Neural cell (in vitro differentiated cells): ENCODE measurements at regions not wholly inside any gene's neighbourhood (a gene's known extent, or its start where the extent isn't known, plus 50 kb on each side); places are given as distances from the start of the nearest gene placed in this dataset.

Experiments
- H2AFZ ChIP-seq: fragments of 200-600, 300-800 bp; sonication (generic), shearing (Covaris generic); 2 replicates; pipeline ENCODE4 v1.6.0; 2014; ENCODE audit warnings: low read depth, mild to moderate bottlenecking, antibody characterized with exemption, low read length, moderate library complexity
- H3F3A ChIP-seq: fragments of 200-600 bp; shearing (Covaris generic); 2 replicates; pipeline ENCODE4 v1.6.1; 2016; ENCODE audit warnings: mild to moderate bottlenecking, moderate library complexity, mixed read lengths, antibody characterized with exemption, low read length; ENCODE audit not compliant: insufficient read depth, poor library complexity, severe bottlenecking
- H3K27ac ChIP-seq: fragments of 200-600, 300-800 bp; sonication (generic), shearing (Covaris generic); 2 replicates; pipeline ENCODE4 v1.5.1; 2014; ENCODE audit warnings: mild to moderate bottlenecking, low read length, moderate library complexity
- H3K27me3 ChIP-seq: fragments of 300-800, 200-600 bp; sonication (generic), shearing (Covaris generic); 2 replicates; pipeline ENCODE4 v1.6.0; 2014; ENCODE audit warnings: mild to moderate bottlenecking, low read depth, low read length, moderate library complexity; ENCODE audit not compliant: insufficient read depth
- H3K36me3 ChIP-seq: fragments of 300-800, 200-600 bp; sonication (generic), shearing (Covaris generic); 2 replicates; pipeline ENCODE4 v1.5.1; 2014; ENCODE audit warnings: mild to moderate bottlenecking, antibody characterized with exemption, low read length, moderate library complexity; ENCODE audit not compliant: insufficient read depth
- H3K4me2 ChIP-seq: fragments of 300-800, 200-600 bp; sonication (generic), shearing (Covaris generic); 2 replicates; pipeline ENCODE4 v1.6.0; 2014; ENCODE audit warnings: mild to moderate bottlenecking, low read length
- H3K4me3 ChIP-seq: fragments of 300-800, 200-600 bp; sonication (generic), shearing (Covaris generic); 2 replicates; pipeline ENCODE4 v1.5.1; 2014; ENCODE audit warnings: mild to moderate bottlenecking, low read length, moderate library complexity
- H3K79me2 ChIP-seq: fragments of 200-600 bp; shearing (Covaris generic); replicated peaks from 2 replicates; pipeline ENCODE4 v1.6.0; 2014; ENCODE audit warnings: mild to moderate bottlenecking, low read length, moderate library complexity; ENCODE audit not compliant: insufficient read depth
- H3K9ac ChIP-seq: fragments of 300-800, 200-600 bp; sonication (generic), shearing (Covaris generic); 2 replicates; pipeline ENCODE4 v1.6.1; 2016; ENCODE audit warnings: mild to moderate bottlenecking, low read length, mixed read lengths
- H3K9me2 ChIP-seq: fragments of 200-600 bp; shearing (Covaris generic); 2 replicates; pipeline ENCODE4 v1.6.1; 2016; ENCODE audit warnings: mild to moderate bottlenecking, low read length, mixed read lengths; ENCODE audit not compliant: insufficient read depth
- H3K9me3 ChIP-seq: fragments of 200-600, 300-800 bp; sonication (generic), shearing (Covaris generic); 2 replicates; pipeline ENCODE4 v1.6.1; 2016; ENCODE audit warnings: mild to moderate bottlenecking, mixed run types, low read length, moderate library complexity, mixed read lengths
- H4K20me1 ChIP-seq: fragments of 200-600 bp; shearing (Covaris generic); 2 replicates; pipeline ENCODE4 v1.6.1; 2016; ENCODE audit warnings: mild to moderate bottlenecking, mixed run types; ENCODE audit not compliant: insufficient read depth
- CTCF ChIP-seq: fragments of 450-650 bp; IDR thresholded peaks from 2 replicates; pipeline ENCODE4 v1.5.1; 2014; ENCODE audit warnings: antibody characterized with exemption, mild to moderate bottlenecking, moderate library complexity; ENCODE audit not compliant: poor library complexity, severe bottlenecking
- EP300 ChIP-seq: fragments of 450-650 bp; conservative IDR thresholded peaks from 2 replicates; pipeline ENCODE4 v1.6.1; 2014; ENCODE audit warnings: antibody characterized with exemption, mild to moderate bottlenecking, moderate library complexity; ENCODE audit not compliant: poor library complexity, severe bottlenecking
- EZH2 ChIP-seq: fragments of 200-600, 300-800 bp; shearing (Covaris generic), sonication (generic); IDR thresholded peaks from 2 replicates; pipeline ENCODE4 v1.6.1; 2014; ENCODE audit warnings: antibody characterized with exemption, low read length, borderline replicate concordance, mild to moderate bottlenecking; ENCODE audit not compliant: insufficient read depth, poor library complexity, severe bottlenecking
- MXI1 ChIP-seq: fragments of 450-650 bp; conservative IDR thresholded peaks from 2 replicates; pipeline ENCODE4 v1.6.1; 2014; ENCODE audit warnings: antibody characterized with exemption, mild to moderate bottlenecking; ENCODE audit not compliant: poor library complexity, severe bottlenecking
- POLR2AphosphoS5 ChIP-seq: IDR thresholded peaks from 2 replicates; pipeline ENCODE4 v1.6.1; 2012
- RAD21 ChIP-seq: fragments of 450-650 bp; conservative IDR thresholded peaks from 2 replicates; pipeline ENCODE4 v1.6.1; 2014; ENCODE audit warnings: antibody characterized with exemption, mild to moderate bottlenecking, moderate library complexity
- SMC3 ChIP-seq: fragments of 450-650 bp; conservative IDR thresholded peaks from 2 replicates; pipeline ENCODE4 v1.6.1; 2014; ENCODE audit warnings: antibody characterized with exemption, mild to moderate bottlenecking, moderate library complexity; ENCODE audit not compliant: poor library complexity
- TAF1 ChIP-seq: IDR thresholded peaks from 2 replicates; pipeline ENCODE4 v1.6.1; 2012; ENCODE audit warnings: low read depth
- TF ChIP-seq, protein P1 (sequence below): IDR thresholded peaks from 2 replicates; pipeline ENCODE4 v1.6.1; 2012; ENCODE audit warnings: borderline replicate concordance

DNA sequence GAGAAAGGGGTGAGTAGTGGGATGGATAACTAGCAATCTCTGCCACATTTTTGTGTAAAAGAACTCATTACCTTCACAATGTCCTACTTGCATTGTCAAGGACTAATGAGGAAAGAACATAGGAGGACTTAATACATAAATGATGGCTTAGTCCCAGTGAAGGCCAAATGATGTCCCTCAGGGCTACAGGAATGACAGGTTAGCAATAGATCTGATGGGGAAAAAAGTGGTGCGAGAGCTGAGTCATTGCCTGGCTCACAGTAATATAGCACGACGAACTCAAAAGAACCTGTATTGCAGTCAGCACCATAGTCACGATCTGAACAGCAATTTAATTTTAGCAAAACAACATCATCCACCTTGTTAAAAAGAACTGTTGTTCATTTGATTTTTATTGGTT is 70.9 kb upstream of the ARHGAP36 start:
- no peak overlapping the region for H2AFZ ChIP-seq
- H3K9ac ChIP-seq = no peak overlapping the region
- no peaks in the 10 kb centered on the region for H4K20me1 ChIP-seq
- no peaks in the 10 kb centered on the region for H3K9me3 ChIP-seq
- no peaks in the 10 kb centered on the region for H3K9me2 ChIP-seq
- H3K36me3 ChIP-seq = no peaks in the 10 kb centered on the region
- no peaks in the 10 kb centered on the region for H3K79me2 ChIP-seq
- no peaks in the 10 kb centered on the region for H3K27me3 ChIP-seq
- no peak overlapping the region for H3K4me3 ChIP-seq
- TF ChIP-seq, protein P1, sequence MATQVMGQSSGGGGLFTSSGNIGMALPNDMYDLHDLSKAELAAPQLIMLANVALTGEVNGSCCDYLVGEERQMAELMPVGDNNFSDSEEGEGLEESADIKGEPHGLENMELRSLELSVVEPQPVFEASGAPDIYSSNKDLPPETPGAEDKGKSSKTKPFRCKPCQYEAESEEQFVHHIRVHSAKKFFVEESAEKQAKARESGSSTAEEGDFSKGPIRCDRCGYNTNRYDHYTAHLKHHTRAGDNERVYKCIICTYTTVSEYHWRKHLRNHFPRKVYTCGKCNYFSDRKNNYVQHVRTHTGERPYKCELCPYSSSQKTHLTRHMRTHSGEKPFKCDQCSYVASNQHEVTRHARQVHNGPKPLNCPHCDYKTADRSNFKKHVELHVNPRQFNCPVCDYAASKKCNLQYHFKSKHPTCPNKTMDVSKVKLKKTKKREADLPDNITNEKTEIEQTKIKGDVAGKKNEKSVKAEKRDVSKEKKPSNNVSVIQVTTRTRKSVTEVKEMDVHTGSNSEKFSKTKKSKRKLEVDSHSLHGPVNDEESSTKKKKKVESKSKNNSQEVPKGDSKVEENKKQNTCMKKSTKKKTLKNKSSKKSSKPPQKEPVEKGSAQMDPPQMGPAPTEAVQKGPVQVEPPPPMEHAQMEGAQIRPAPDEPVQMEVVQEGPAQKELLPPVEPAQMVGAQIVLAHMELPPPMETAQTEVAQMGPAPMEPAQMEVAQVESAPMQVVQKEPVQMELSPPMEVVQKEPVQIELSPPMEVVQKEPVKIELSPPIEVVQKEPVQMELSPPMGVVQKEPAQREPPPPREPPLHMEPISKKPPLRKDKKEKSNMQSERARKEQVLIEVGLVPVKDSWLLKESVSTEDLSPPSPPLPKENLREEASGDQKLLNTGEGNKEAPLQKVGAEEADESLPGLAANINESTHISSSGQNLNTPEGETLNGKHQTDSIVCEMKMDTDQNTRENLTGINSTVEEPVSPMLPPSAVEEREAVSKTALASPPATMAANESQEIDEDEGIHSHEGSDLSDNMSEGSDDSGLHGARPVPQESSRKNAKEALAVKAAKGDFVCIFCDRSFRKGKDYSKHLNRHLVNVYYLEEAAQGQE = no peak
- no peak for TF ChIP-seq EP300
- TF ChIP-seq MXI1 = no peak
- no peak for TF ChIP-seq CTCF
- TF ChIP-seq EZH2 = no peak
- no peak for TF ChIP-seq TAF1
- no peak for TF ChIP-seq POLR2AphosphoS5
- TF ChIP-seq SMC3 = no peak
- no peak for TF ChIP-seq RAD21
- H3K27ac ChIP-seq = no peak overlapping the region
- no peak overlapping the region for H3K4me2 ChIP-seq
- H3F3A ChIP-seq = no peaks in the 10 kb centered on the region

GRCh38 chrX:130990723-130991122 is 67.4 kb upstream of the ARHGAP36 start:
- Histone ChIP-seq H2AFZ (no peak overlapping the region), H3F3A (no peaks in the 10 kb centered on the region), H3K4me3 (no peak overlapping the region), H3K9me3 (no peaks in the 10 kb centered on the region), H3K27me3 (no peaks in the 10 kb centered on the region), H3K4me2 (no peak overlapping the region), H3K27ac (no peak overlapping the region), H3K9me2 (no peaks in the 10 kb centered on the region), H4K20me1 (no peaks in the 10 kb centered on the region), H3K79me2 (no peaks in the 10 kb centered on the region), H3K9ac (no peak overlapping the region), H3K36me3 (no peaks in the 10 kb centered on the region)
- TF ChIP-seq EP300 (no peak), POLR2AphosphoS5 (no peak), RAD21 (no peak), SMC3 (no peak)

DNA sequence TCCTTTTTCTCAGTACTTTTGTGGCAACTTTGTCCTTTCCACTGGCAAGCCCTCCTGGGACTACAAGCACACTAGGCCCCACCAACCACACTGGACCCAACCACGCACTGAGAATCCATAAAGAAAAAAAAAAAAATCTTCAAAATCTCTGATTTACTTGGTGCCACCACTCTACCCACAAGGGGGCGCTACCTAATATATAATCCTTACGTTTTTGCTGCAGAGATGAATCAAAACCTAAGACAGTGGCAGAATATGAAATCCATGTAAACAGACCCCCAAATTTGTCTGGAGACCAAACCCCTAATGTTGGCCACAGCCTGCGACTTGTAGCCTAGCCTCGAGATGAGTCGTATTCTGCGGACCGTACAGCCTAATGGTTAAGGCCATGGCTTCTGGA is 63.5 kb upstream of the ARHGAP36 start:
- no peaks in the 10 kb centered on the region for H3K27me3 ChIP-seq

More for the DNA sequence above, 63.5 kb upstream of the ARHGAP36 start:
- H3K79me2 ChIP-seq = no peaks in the 10 kb centered on the region
- H3K9ac ChIP-seq = no peak overlapping the region
- no peaks in the 10 kb centered on the region for H3K9me2 ChIP-seq
- no peak overlapping the region for H2AFZ ChIP-seq
- H3F3A ChIP-seq = no peaks in the 10 kb centered on the region
- no peak overlapping the region for H3K4me2 ChIP-seq
- TF ChIP-seq SMC3 = peak; percentile 73
- TF ChIP-seq CTCF = peak; percentile 62
- no peak for TF ChIP-seq TAF1
- TF ChIP-seq, protein P1 = no peak
- no peak for TF ChIP-seq EP300
- peak; percentile 67 for TF ChIP-seq RAD21
- H3K27ac ChIP-seq = no peak overlapping the region
- H3K9me3 ChIP-seq = no peaks in the 10 kb centered on the region
- no peaks in the 10 kb centered on the region for H3K36me3 ChIP-seq
- H3K4me3 ChIP-seq = no peak overlapping the region
- no peaks in the 10 kb centered on the region for H4K20me1 ChIP-seq
